ENCODE measurements at regions not wholly inside any gene's neighbourhood (a gene's known extent, or its start where the extent isn't known, plus 50 kb on each side); places are given as distances from the start of the nearest gene placed in this dataset.

DNA sequence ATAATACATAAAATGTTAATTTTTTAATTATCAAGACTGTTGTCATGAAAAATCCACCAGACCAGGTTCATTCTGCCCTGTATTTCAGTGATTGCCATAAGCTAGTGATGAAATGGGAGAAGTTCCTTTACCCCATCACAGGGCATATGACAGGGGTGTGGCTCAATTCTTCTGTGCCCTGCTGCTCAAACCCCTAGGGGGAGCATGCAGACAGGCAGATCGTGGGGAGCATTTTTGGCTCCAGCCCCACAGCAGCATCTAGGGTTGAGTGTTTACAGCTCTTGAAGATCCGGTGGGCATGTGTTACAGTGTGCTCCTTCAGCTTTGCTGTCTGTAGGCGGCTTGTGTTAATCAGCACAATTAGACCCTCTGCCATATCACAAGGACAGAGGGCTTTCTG, 700.7 kb downstream of the PCDH18 start:
- H3K27me3 ChIP-seq (ENCODE audit: insufficient read depth, low read length), result no peaks in the 10 kb centered on the region
- H3K9me3 ChIP-seq (ENCODE audit: control insufficient read depth in 1 of 2, insufficient read depth in 1 of 2, low read depth in 1 of 2, low read length in 2 of 2), result no peaks in the 10 kb centered on the region
- no peaks in the 10 kb centered on the region for H3K4me1 ChIP-seq (ENCODE audit: control insufficient read depth in 1 of 2, insufficient read depth in 2 of 2, low read length in 2 of 2)
- ChIA-PET CTCF (interaction anchor here (1.0 kb wide), 1 partner anchor 8 kb away, joined by 3 read pairs; no protein-coding TSS in a partner anchor), RAD21 (ENCODE audit: low non-redundant PET in 1 of 2, low total read pairs in 2 of 2, uncharacterized antibody in 2 of 2, unreplicated experiment in 2 of 2) (no interaction called here), POLR2A (no interaction called here)
- no peaks in the 10 kb centered on the region for H3K9me2 ChIP-seq (ENCODE audit: insufficient read depth)
- no peak overlapping the region for H3K27ac ChIP-seq (ENCODE audit: low read depth, low read length)
- no peaks in the 10 kb centered on the region for H4K20me1 ChIP-seq (ENCODE audit: insufficient read depth)
- DNase-seq (ENCODE audit: low read depth, low spot score) (peak; percentile 6), ATAC-seq (peak; percentile 87)
- peak overlapping the region; percentile 61 for H2AFZ ChIP-seq (ENCODE audit: low read depth, low read length, poor library complexity, severe bottlenecking)
- TF ChIP-seq, protein P1, sequence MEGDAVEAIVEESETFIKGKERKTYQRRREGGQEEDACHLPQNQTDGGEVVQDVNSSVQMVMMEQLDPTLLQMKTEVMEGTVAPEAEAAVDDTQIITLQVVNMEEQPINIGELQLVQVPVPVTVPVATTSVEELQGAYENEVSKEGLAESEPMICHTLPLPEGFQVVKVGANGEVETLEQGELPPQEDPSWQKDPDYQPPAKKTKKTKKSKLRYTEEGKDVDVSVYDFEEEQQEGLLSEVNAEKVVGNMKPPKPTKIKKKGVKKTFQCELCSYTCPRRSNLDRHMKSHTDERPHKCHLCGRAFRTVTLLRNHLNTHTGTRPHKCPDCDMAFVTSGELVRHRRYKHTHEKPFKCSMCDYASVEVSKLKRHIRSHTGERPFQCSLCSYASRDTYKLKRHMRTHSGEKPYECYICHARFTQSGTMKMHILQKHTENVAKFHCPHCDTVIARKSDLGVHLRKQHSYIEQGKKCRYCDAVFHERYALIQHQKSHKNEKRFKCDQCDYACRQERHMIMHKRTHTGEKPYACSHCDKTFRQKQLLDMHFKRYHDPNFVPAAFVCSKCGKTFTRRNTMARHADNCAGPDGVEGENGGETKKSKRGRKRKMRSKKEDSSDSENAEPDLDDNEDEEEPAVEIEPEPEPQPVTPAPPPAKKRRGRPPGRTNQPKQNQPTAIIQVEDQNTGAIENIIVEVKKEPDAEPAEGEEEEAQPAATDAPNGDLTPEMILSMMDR (IDR thresholded peaks at IDR 0.05 in 2 of 3, conservative IDR thresholded peaks at IDR 0.05 in 1 of 3; ENCODE audit: borderline replicate concordance in 1 of 3, insufficient read depth in 1 of 3, low read depth in 2 of 3, low read length in 2 of 3), result peak in 2 of 3 experiments; percentile 49 to 63; a peak in 4 of 6 replicates
- TF ChIP-seq RAD21 (IDR thresholded peaks at IDR 0.05; ENCODE audit: low read depth) (peak; percentile 17; the same call in 1 of the 2 replicates), CBX3 (IDR thresholded peaks at IDR 0.05; ENCODE audit: low read depth) (no peak), TCF7L2 (IDR thresholded peaks at IDR 0.05; ENCODE audit: borderline replicate concordance, extremely low read depth, insufficient read depth, insufficient read length) (no peak)
- H3K4me2 ChIP-seq (ENCODE audit: low read length), result no peak overlapping the region
- BruUV-seq (replicated peaks), result no TSS peak
- H3K9ac ChIP-seq (ENCODE audit: low read length), result no peak overlapping the region
- no peaks in the 10 kb centered on the region for H3K36me3 ChIP-seq (ENCODE audit: control insufficient read depth in 1 of 2, insufficient read depth in 2 of 2, low read length in 2 of 2)
- no peak overlapping the region for H3K4me3 ChIP-seq (replicated peaks in 1 of 2; ENCODE audit: low read depth in 1 of 2, low read length in 2 of 2)
- no peaks in the 10 kb centered on the region for H3K79me2 ChIP-seq (ENCODE audit: insufficient read depth, low read length)
- intact Hi-C loops (cut with micrococcal nuclease), result no loop called here

DNA sequence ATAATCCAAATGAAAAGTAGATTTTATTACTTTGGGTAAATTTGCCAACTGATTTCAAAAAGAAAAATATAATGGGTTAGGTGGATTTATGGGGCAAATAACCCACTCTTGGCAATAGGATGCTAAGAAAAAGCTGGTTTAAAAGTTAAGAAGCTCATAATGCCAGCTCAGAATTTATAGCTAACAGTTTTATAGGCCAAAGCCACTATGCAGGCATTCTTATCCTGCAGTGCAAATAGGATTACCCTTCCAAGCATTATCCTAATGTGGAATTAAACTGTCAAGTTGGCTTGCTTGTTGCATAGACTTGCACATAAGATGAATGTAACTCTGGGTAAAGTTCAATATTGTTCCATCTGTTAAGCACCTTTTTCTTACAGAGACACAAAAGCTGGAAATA, 703.0 kb downstream of the PCDH18 start:
- H4K20me1 ChIP-seq (ENCODE audit: insufficient read depth), result no peaks in the 10 kb centered on the region
- no peak overlapping the region for H2AFZ ChIP-seq (ENCODE audit: low read depth, low read length, poor library complexity, severe bottlenecking)
- H3K79me2 ChIP-seq (ENCODE audit: insufficient read depth, low read length), result no peaks in the 10 kb centered on the region
- POLR2A ChIA-PET, result no interaction called here
- no peaks in the 10 kb centered on the region for H3K9me3 ChIP-seq (ENCODE audit: control insufficient read depth in 1 of 2, insufficient read depth in 1 of 2, low read depth in 1 of 2, low read length in 2 of 2)
- H3K9ac ChIP-seq (ENCODE audit: low read length), result no peak overlapping the region
- H3K4me1 ChIP-seq (ENCODE audit: control insufficient read depth in 1 of 2, insufficient read depth in 2 of 2, low read length in 2 of 2), result no peaks in the 10 kb centered on the region
- no peaks in the 10 kb centered on the region for H3K27me3 ChIP-seq (ENCODE audit: insufficient read depth, low read length)
- H3K4me3 ChIP-seq (replicated peaks in 1 of 2; ENCODE audit: low read depth in 1 of 2, low read length in 2 of 2), result no peak overlapping the region
- RAD21 ChIA-PET (ENCODE audit: low non-redundant PET in 1 of 2, low total read pairs in 2 of 2, uncharacterized antibody in 2 of 2, unreplicated experiment in 2 of 2), result no interaction called here
- no peak overlapping the region for H3K4me2 ChIP-seq (ENCODE audit: low read length)
- H3K36me3 ChIP-seq (ENCODE audit: control insufficient read depth in 1 of 2, insufficient read depth in 2 of 2, low read length in 2 of 2), result no peaks in the 10 kb centered on the region
- DNase-seq (ENCODE audit: low read depth, low spot score) (no peak), ATAC-seq (no peak)
- no peak overlapping the region for H3K27ac ChIP-seq (ENCODE audit: low read depth, low read length)
- H3K9me2 ChIP-seq (ENCODE audit: insufficient read depth), result no peaks in the 10 kb centered on the region
- BruUV-seq (replicated peaks), result no TSS peak
- TF ChIP-seq SIN3A (IDR thresholded peaks at IDR 0.05; ENCODE audit: low read depth), result no peak
- no peak for TF ChIP-seq JUND (IDR thresholded peaks at IDR 0.05)
- TF ChIP-seq CBX3 (IDR thresholded peaks at IDR 0.05; ENCODE audit: low read depth), result no peak
- TF ChIP-seq, protein P1 (IDR thresholded peaks at IDR 0.05 in 2 of 3, conservative IDR thresholded peaks at IDR 0.05 in 1 of 3; ENCODE audit: borderline replicate concordance in 1 of 3, insufficient read depth in 1 of 3, low read depth in 2 of 3, low read length in 2 of 3), result no peak
- TF ChIP-seq POLR2AphosphoS5 (IDR thresholded peaks at IDR 0.05; ENCODE audit: low read depth, low read length), result no peak
- CTCF ChIA-PET, result no interaction called here
- intact Hi-C loops (cut with micrococcal nuclease), result no loop called here

Data from HCT116 (cell line).